Endodermal cell (in vitro differentiated cells): ENCODE measurements at regions not wholly inside any gene's neighbourhood (a gene's known extent, or its start where the extent isn't known, plus 50 kb on each side); places are given as distances from the start of the nearest gene placed in this dataset.

ENCODE experiments used
- DNase-seq: peaks from one replicate; pipeline ENCODE4 v3.0.0-alpha.2; 2017
- H3K27ac ChIP-seq: 2 replicates; pipeline ENCODE4 v1.5.1; 2013; ENCODE audit warnings: mild to moderate bottlenecking, low read depth, low read length, moderate library complexity
- H3K27me3 ChIP-seq: 2 replicates; pipeline ENCODE4 v1.6.1; 2013; ENCODE audit warnings: mild to moderate bottlenecking, low read length, moderate library complexity; ENCODE audit not compliant: insufficient read depth, control insufficient read depth, poor library complexity, severe bottlenecking
- H3K36me3 ChIP-seq: 2 replicates; pipeline ENCODE4 v1.7.0; 2013; ENCODE audit warnings: mild to moderate bottlenecking, low read length, moderate library complexity; ENCODE audit not compliant: control insufficient read depth, insufficient read depth
- H3K4me1 ChIP-seq: one replicate; pipeline ENCODE4 v1.7.0; 2013; ENCODE audit warnings: low read length; ENCODE audit not compliant: control insufficient read depth, insufficient read depth
- H3K4me3 ChIP-seq: 2 replicates; pipeline ENCODE4 v1.5.1; 2013; ENCODE audit warnings: mild to moderate bottlenecking, low read length, moderate library complexity
- H3K9ac ChIP-seq: 2 replicates; pipeline ENCODE4 v1.6.1; 2013; ENCODE audit warnings: mild to moderate bottlenecking, low read length, moderate library complexity; ENCODE audit not compliant: poor library complexity, severe bottlenecking; ENCODE audit errors: extremely low read depth
- H3K9me3 ChIP-seq: 2 replicates; pipeline ENCODE4 v1.6.1; 2013; ENCODE audit warnings: mild to moderate bottlenecking, low read length, moderate library complexity; ENCODE audit not compliant: control insufficient read depth
- H3K27ac Mint-ChIP-seq: 2 replicates; pipeline ENCODE4 v1.8.0; 2020; ENCODE audit warnings: mixed read lengths
- H3K27me3 Mint-ChIP-seq: 2 replicates; pipeline ENCODE4 v1.8.0; 2021; ENCODE audit warnings: mild to moderate bottlenecking, mixed read lengths; ENCODE audit not compliant: insufficient read depth
- H3K36me3 Mint-ChIP-seq: 2 replicates; pipeline ENCODE4 v1.8.0; 2020; ENCODE audit warnings: low read depth, mixed read lengths
- H3K4me1 Mint-ChIP-seq: 2 replicates; pipeline ENCODE4 v1.8.0; 2020; ENCODE audit warnings: mixed read lengths
- H3K4me3 Mint-ChIP-seq: 2 replicates; pipeline ENCODE4 v1.8.0; 2020; ENCODE audit warnings: mild to moderate bottlenecking, moderate library complexity, mixed read lengths
- H3K9me3 Mint-ChIP-seq: 2 replicates; pipeline ENCODE4 v1.8.0; 2020; ENCODE audit warnings: mild to moderate bottlenecking, mixed read lengths
- WGBS, 2 experiments: methylation state at CpG; one replicate each; pipeline versions ENCODE4 v1.1.5 to v1.1.7; 2013; ENCODE audit warnings: missing lambda C conversion rate in 2 of 2, mixed read lengths in 1 of 2; ENCODE audit not compliant: insufficient coverage in 1 of 2, insufficient read length in 1 of 2; 5-methylcytosine and 5-hydroxymethylcytosine counted together
- TF ChIP-seq, protein P1 (sequence below): fragments of 200-600 bp; sonication (generic); conservative IDR thresholded peaks from 2 replicates; pipeline ENCODE4 v1.5.0; 2021; ENCODE audit warnings: antibody characterized with exemption, mild to moderate bottlenecking

DNA sequence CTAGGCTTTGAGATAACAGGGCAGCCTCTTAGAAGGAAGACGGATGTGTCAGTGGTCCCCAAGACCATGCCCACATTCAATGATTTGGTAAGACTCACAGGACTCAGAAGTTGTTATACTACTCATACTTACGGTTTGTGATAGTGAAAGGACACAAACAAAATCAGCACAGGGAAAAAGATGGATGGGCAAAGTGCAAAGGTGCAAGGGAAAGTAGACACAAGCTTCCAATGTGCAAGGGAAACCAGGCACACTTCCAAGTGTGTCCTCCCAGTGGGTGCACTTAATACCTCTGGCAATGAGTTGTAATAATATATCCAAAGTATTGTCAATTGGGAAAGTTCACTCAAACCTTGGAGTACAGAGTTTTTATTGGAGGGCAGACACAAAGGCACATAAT, 53.8 kb upstream of the VCX start:
- peaks cover 6% of the 10 kb centered on the region for H3K36me3 Mint-ChIP-seq
- DNase-seq = no peak
- peaks cover 62% of the 10 kb centered on the region for H3K9me3 Mint-ChIP-seq
- WGBS, 2 experiments = 79 to 96% methylated on average over 2 of the region's 2 CpGs
- Histone ChIP-seq H3K27me3 (no peaks in the 10 kb centered on the region), H3K4me1 (no peaks in the 10 kb centered on the region), H3K4me3 (no peak overlapping the region), H3K9me3 (peaks cover 44% of the 10 kb centered on the region), H3K9ac (no peak overlapping the region), H3K27ac (no peak overlapping the region), H3K36me3 (no peaks in the 10 kb centered on the region)
- no peak overlapping the region for H3K27ac Mint-ChIP-seq
- no peak overlapping the region for H3K4me3 Mint-ChIP-seq
- H3K27me3 Mint-ChIP-seq = no peaks in the 10 kb centered on the region
- H3K4me1 Mint-ChIP-seq = peaks cover 14% of the 10 kb centered on the region
- TF ChIP-seq, protein P1, sequence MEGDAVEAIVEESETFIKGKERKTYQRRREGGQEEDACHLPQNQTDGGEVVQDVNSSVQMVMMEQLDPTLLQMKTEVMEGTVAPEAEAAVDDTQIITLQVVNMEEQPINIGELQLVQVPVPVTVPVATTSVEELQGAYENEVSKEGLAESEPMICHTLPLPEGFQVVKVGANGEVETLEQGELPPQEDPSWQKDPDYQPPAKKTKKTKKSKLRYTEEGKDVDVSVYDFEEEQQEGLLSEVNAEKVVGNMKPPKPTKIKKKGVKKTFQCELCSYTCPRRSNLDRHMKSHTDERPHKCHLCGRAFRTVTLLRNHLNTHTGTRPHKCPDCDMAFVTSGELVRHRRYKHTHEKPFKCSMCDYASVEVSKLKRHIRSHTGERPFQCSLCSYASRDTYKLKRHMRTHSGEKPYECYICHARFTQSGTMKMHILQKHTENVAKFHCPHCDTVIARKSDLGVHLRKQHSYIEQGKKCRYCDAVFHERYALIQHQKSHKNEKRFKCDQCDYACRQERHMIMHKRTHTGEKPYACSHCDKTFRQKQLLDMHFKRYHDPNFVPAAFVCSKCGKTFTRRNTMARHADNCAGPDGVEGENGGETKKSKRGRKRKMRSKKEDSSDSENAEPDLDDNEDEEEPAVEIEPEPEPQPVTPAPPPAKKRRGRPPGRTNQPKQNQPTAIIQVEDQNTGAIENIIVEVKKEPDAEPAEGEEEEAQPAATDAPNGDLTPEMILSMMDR = no peak

DNA sequence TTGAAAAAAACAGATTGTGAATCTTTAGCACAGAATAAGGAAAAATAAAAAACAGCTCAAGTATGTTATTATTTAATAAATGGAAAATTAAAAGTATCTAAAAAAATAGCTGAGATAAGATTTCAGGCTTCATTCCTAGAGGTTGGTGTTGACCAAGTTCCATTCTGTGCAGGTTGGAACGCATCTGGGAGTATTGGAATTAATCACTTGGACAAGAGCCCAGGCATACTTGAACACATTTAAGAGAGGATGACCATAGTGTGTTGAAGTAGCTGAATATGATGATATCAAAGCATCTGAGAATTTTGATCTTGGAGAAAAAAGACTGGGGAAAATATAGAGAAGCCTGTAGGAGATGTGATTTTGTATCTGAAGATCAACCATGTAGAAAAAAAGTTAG, 54.6 kb upstream of the VCX start:
- Mint-ChIP-seq H3K36me3 (peaks cover 11% of the 10 kb centered on the region), H3K27ac (no peak overlapping the region), H3K4me1 (peaks cover 14% of the 10 kb centered on the region), H3K27me3 (no peaks in the 10 kb centered on the region), H3K4me3 (no peak overlapping the region), H3K9me3 (peaks cover 71% of the 10 kb centered on the region)
- Histone ChIP-seq H3K9ac (no peak overlapping the region), H3K36me3 (no peaks in the 10 kb centered on the region), H3K4me3 (no peak overlapping the region), H3K9me3 (peaks cover 44% of the 10 kb centered on the region), H3K27ac (no peak overlapping the region), H3K27me3 (no peaks in the 10 kb centered on the region), H3K4me1 (no peaks in the 10 kb centered on the region)
- 100% methylated on average over 1 of the region's 1 CpG for WGBS, 2 experiments
- DNase-seq = no peak
- TF ChIP-seq, protein P1 = no peak

DNA sequence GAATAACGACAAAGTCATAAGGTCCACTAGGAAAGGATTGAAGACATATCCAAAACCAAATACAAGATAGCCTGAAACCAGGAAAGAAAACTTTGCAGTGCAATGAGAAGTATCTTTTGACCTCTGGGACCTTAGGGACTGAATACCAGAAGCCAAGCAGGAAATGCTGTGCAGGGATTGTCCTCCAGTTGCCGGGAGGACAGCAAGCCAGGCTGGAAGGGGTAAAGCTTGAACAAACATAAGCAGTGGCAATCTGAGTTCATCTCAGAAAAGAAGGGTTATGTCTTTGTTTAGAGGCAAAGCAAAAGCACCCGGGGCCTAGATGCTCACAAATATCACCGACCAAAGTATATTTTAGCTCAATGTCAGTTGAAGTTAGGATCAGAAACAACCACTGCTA, 55.3 kb upstream of the VCX start:
- H3K9me3 Mint-ChIP-seq = peaks cover 76% of the 10 kb centered on the region
- Histone ChIP-seq H3K9ac (no peak overlapping the region), H3K9me3 (peaks cover 43% of the 10 kb centered on the region), H3K36me3 (no peaks in the 10 kb centered on the region), H3K4me3 (no peak overlapping the region), H3K27ac (no peak overlapping the region), H3K4me1 (no peaks in the 10 kb centered on the region), H3K27me3 (no peaks in the 10 kb centered on the region)
- DNase-seq = no peak
- H3K4me1 Mint-ChIP-seq = peaks cover 14% of the 10 kb centered on the region
- H3K27ac Mint-ChIP-seq = no peak overlapping the region
- WGBS, 2 experiments = 99 to 100% methylated on average over 1 to 4 of the region's 4 CpGs
- H3K27me3 Mint-ChIP-seq = no peaks in the 10 kb centered on the region
- H3K36me3 Mint-ChIP-seq = peaks cover 13% of the 10 kb centered on the region
- TF ChIP-seq, protein P1 = no peak
- no peak overlapping the region for H3K4me3 Mint-ChIP-seq
